ENCODE measurements at regions not wholly inside any gene's neighbourhood (a gene's known extent, or its start where the extent isn't known, plus 50 kb on each side); places are given as distances from the start of the nearest gene placed in this dataset.

DNA sequence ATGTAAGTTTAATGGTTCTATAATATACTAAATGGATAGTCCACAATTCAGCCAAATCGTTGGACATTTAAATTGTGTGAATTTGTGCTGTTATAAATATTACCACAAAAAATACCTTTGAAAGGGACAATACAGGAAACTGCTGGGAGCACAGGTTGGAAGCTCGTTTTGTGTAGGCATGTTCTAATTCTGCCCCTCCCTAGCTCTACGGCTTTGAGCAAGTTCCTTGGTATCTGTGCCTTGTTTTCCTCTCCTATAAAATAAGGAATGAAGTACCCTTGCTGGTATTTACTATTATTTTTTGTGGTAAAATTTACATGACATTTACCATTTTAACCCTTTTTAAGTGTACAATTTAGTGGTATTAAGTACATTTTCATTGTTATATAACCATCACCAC lies 102.6 kb upstream of the SLC7A1 start:
- DNase-seq: no peak
- WGBS, 2 donors: 77 to 86% methylated on average over 3 of the region's 3 CpGs

DNA sequence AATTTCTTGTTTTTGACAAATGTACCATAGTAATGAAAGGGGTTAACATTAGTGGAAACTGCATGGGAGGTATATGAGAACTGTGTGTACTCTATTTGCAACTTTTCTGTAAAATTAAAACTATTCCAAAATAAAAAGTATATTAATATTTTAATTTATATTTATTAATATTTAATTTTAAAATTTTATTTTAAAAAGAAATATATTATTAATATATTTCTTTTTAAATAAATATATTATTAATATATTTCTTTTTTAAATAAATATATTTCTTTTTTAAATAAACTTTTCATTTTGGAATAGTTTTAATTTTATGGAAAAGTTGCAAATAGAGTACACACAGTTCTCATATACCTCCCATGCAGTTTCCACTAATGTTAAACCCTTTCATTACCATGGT lies 101.1 kb upstream of the SLC7A1 start:
- H3K9me3 ChIP-seq: no peaks in the 10 kb centered on the region
- DNase-seq (no peak), ATAC-seq (ENCODE audit: low FRiP score in 2 of 2) (no peak)
- TF ChIP-seq POLR2AphosphoS5 (IDR thresholded peaks at IDR 0.05) (no peak), POLR2A (IDR thresholded peaks at IDR 0.05) (no peak), EP300 (IDR thresholded peaks at IDR 0.05) (no peak)
- TF ChIP-seq, protein P1, sequence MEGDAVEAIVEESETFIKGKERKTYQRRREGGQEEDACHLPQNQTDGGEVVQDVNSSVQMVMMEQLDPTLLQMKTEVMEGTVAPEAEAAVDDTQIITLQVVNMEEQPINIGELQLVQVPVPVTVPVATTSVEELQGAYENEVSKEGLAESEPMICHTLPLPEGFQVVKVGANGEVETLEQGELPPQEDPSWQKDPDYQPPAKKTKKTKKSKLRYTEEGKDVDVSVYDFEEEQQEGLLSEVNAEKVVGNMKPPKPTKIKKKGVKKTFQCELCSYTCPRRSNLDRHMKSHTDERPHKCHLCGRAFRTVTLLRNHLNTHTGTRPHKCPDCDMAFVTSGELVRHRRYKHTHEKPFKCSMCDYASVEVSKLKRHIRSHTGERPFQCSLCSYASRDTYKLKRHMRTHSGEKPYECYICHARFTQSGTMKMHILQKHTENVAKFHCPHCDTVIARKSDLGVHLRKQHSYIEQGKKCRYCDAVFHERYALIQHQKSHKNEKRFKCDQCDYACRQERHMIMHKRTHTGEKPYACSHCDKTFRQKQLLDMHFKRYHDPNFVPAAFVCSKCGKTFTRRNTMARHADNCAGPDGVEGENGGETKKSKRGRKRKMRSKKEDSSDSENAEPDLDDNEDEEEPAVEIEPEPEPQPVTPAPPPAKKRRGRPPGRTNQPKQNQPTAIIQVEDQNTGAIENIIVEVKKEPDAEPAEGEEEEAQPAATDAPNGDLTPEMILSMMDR (IDR thresholded peaks at IDR 0.05): no peak
- H3K4me3 ChIP-seq: no peak overlapping the region
- H3K36me3 ChIP-seq: no peaks in the 10 kb centered on the region
- no peak overlapping the region for H3K27ac ChIP-seq
- H3K27me3 ChIP-seq: no peaks in the 10 kb centered on the region
- no peaks in the 10 kb centered on the region for H3K4me1 ChIP-seq

More for the DNA sequence above, 102.6 kb upstream of the SLC7A1 start:
- H3K4me1 ChIP-seq: no peaks in the 10 kb centered on the region
- no peak for ATAC-seq (ENCODE audit: low FRiP score in 2 of 2)
- H3K36me3 ChIP-seq: no peaks in the 10 kb centered on the region
- H3K9me3 ChIP-seq: no peaks in the 10 kb centered on the region
- TF ChIP-seq POLR2AphosphoS5 (IDR thresholded peaks at IDR 0.05): no peak
- TF ChIP-seq EP300 (IDR thresholded peaks at IDR 0.05): no peak
- TF ChIP-seq, protein P1 (IDR thresholded peaks at IDR 0.05): no peak
- no peak for TF ChIP-seq POLR2A (IDR thresholded peaks at IDR 0.05)
- no peak overlapping the region for H3K27ac ChIP-seq
- H3K4me3 ChIP-seq: no peak overlapping the region
- H3K27me3 ChIP-seq: no peaks in the 10 kb centered on the region

DNA sequence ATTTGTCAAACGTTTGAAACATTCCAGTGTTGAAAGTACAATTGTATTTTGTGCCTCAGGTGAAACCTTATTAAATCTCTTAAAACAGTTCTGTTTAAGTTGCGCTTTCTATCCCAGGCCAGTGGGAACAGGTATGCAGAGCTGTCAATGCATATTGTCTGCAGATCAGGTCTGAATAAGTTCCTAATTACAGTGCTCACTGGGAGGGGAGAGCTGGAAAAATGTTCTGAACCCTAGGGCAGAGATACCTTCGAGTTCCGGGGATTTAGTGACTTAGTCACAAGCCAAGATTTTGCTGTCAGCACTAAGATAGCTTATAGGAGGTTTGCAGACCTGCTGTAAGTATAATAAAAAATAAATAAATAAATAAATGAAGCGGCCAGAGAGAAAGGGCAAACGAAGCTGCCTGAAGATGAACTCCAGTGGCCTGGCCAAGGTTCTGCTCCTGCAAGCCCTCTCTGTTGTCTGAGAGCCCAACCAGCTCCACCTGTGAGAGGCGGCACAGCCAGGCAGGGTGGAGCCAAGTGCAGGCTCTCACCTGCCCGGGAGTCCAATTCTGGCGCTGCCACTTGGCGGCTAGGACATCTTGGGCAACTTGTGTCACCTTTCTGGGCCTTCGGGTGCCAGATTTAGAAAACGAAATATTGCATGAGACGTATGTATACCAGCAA lies 97.9 kb upstream of the SLC7A1 start:
- no peaks in the 10 kb centered on the region for H3K4me1 ChIP-seq
- H3K27ac ChIP-seq: no peak overlapping the region
- H3K36me3 ChIP-seq: no peaks in the 10 kb centered on the region
- ATAC-seq (ENCODE audit: low FRiP score in 2 of 2) (no peak), DNase-seq (peak; percentile 23 to 71)
- 74 to 79% methylated on average over 12 to 13 of the region's 13 CpGs for WGBS, 2 donors
- no peaks in the 10 kb centered on the region for H3K9me3 ChIP-seq
- H3K4me3 ChIP-seq: no peak overlapping the region
- no peak for TF ChIP-seq EP300 (IDR thresholded peaks at IDR 0.05)
- TF ChIP-seq, protein P1 (IDR thresholded peaks at IDR 0.05): no peak
- no peak for TF ChIP-seq POLR2AphosphoS5 (IDR thresholded peaks at IDR 0.05)
- no peak for TF ChIP-seq POLR2A (IDR thresholded peaks at IDR 0.05)
- no peaks in the 10 kb centered on the region for H3K27me3 ChIP-seq

DNA sequence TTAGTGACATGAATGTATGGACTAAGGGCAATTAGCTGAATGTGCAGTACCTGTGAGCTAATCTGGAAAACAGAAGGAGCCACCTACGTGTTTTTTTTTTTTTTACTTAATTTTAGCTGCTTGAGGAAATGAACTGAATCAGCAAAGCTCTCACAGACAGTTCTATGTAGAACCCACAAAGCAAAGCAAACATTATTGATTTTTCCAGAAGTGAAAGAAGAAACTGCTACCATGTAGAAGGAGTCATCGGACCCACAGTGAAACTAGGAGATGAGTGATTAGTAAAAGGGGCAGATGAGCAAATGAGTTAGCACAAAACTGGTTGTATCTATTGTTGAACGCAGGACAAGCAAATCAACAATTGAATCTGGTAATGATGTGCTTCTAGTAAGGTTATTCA lies 94.1 kb upstream of the SLC7A1 start:
- no peak overlapping the region for H3K4me3 ChIP-seq
- H3K9me3 ChIP-seq: no peaks in the 10 kb centered on the region
- 80 to 81% methylated on average over 3 of the region's 3 CpGs for WGBS, 2 donors
- ATAC-seq (ENCODE audit: low FRiP score in 2 of 2) (no peak), DNase-seq (no peak)
- no peaks in the 10 kb centered on the region for H3K4me1 ChIP-seq
- TF ChIP-seq POLR2A (IDR thresholded peaks at IDR 0.05) (no peak), POLR2AphosphoS5 (IDR thresholded peaks at IDR 0.05) (no peak), EP300 (IDR thresholded peaks at IDR 0.05) (no peak)
- TF ChIP-seq, protein P1 (IDR thresholded peaks at IDR 0.05): no peak
- H3K36me3 ChIP-seq: no peaks in the 10 kb centered on the region
- H3K27me3 ChIP-seq: no peaks in the 10 kb centered on the region
- H3K27ac ChIP-seq: no peak overlapping the region

DNA sequence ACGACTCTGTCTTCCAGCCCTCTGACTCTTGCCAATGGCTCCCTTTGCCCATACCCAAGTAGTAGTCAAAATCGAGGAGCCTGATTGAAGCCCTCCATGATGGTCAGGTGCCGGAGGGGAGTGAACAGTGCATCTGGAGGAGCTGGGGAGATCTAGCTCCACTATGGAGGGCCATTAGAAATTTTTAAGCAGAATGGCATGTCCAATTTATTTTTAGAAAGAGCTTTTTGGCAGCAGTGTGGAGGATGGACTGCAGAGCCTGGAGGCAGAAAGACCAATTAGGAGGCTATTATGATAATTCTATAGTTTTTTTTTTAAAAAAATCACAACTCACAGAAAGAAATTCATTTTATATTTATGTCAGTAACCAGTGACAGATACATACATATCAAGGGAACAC lies 92.7 kb upstream of the SLC7A1 start:
- TF ChIP-seq POLR2A (IDR thresholded peaks at IDR 0.05) (no peak), EP300 (IDR thresholded peaks at IDR 0.05) (no peak)
- Histone ChIP-seq H3K27me3 (no peaks in the 10 kb centered on the region), H3K4me3 (no peak overlapping the region), H3K36me3 (no peaks in the 10 kb centered on the region), H3K9me3 (peaks cover 0 to 7% (median 3%) of the 10 kb centered on the region in 4 donors), H3K4me1 (no peaks in the 10 kb centered on the region), H3K27ac (no peak overlapping the region)
- 80 to 91% methylated on average over 1 to 3 of the region's 3 CpGs for WGBS, 2 donors
- ATAC-seq (ENCODE audit: low FRiP score in 2 of 2): no peak
- no peak for DNase-seq

Measured in upper lobe of left lung (tissue), 6 donors.